B cell (primary cell): ENCODE measurements at regions not wholly inside any gene's neighbourhood (a gene's known extent, or its start where the extent isn't known, plus 50 kb on each side); places are given as distances from the start of the nearest gene placed in this dataset.

Experiments used
- ATAC-seq: fragments of 200-7000 bp; cut with Tn5 transposase; one replicate; pipeline ENCODE4 v1.10.0; 2021; ENCODE audit warnings: low read depth, mild to moderate bottlenecking, moderate number of reproducible peaks, moderate library complexity
- CTCF ChIA-PET: fragments of 350-600 bp; sonication (Branson Sonifier 250); formaldehyde crosslinking; loops from one replicate; lab custom pipeline; 2021; ENCODE audit warnings: antibody characterized with exemption, inconsistent platforms; lab: Charles Lee
- POLR2A ChIA-PET: fragments of 350-600 bp; sonication (Branson Sonifier 250); formaldehyde crosslinking; loops from one replicate; lab custom pipeline; 2021; ENCODE audit warnings: antibody characterized with exemption; lab: Charles Lee
- DNase-seq: peaks from one replicate; pipeline ENCODE4 v3.0.0; 2013
- H2AFZ ChIP-seq: 2 replicates; pipeline ENCODE4 v1.6.1; 2012; ENCODE audit warnings: mild to moderate bottlenecking, low read depth, low read length; ENCODE audit not compliant: insufficient read depth, poor library complexity, severe bottlenecking
- H3K27ac ChIP-seq, 2 donors: 1 replicate in 1 of 2; 2 replicates in 1 of 2; pipeline ENCODE4 v1.5.1; 2012 to 2013; ENCODE audit warnings: low read length in 2 of 2, mild to moderate bottlenecking in 2 of 2, moderate library complexity in 1 of 2
- H3K27me3 ChIP-seq, 4 experiments: fragments of 200-600 bp in 1 of 4; sonication (generic) in 1 of 4; replicated peaks in 1 of 4; 1 replicate in 2 of 4; 2 replicates in 2 of 4; pipeline versions ENCODE4 v1.6.1 to v1.7.0; 2013 to 2016; ENCODE audit warnings: low read length in 3 of 4, mild to moderate bottlenecking in 2 of 4, mixed read lengths in 1 of 4, moderate library complexity in 1 of 4; ENCODE audit not compliant: insufficient read depth in 4 of 4, control insufficient read depth in 3 of 4; ENCODE audit errors: control extremely low read depth in 1 of 4
- H3K36me3 ChIP-seq, 2 experiments: replicated peaks in 1 of 2; 1 replicate in 1 of 2; 2 replicates in 1 of 2; pipeline versions ENCODE4 v1.6.1 to v1.7.1; 2013; ENCODE audit warnings: low read length in 1 of 2; ENCODE audit not compliant: insufficient read depth in 2 of 2, control insufficient read depth in 1 of 2; ENCODE audit errors: control extremely low read depth in 1 of 2, extremely low read depth in 1 of 2
- H3K4me1 ChIP-seq, 2 donors: fragments of 200-600 bp in 1 of 2; sonication (generic) in 1 of 2; 1 replicate in 1 of 2; 2 replicates in 1 of 2; pipeline versions ENCODE4 v1.5.1 to v1.6.1; 2013 to 2017; ENCODE audit warnings: low read length in 2 of 2; ENCODE audit not compliant: control insufficient read depth in 2 of 2, insufficient read depth in 2 of 2
- H3K4me2 ChIP-seq: replicated peaks from 2 replicates; pipeline ENCODE3; 2012; ENCODE audit warnings: mild to moderate bottlenecking, low read depth, low read length; ENCODE audit not compliant: poor library complexity, severe bottlenecking
- H3K4me3 ChIP-seq, 5 experiments: fragments of 200-600 bp in 1 of 5; sonication (generic) in 1 of 5; 1 replicate in 3 of 5; 2 replicates in 2 of 5; pipeline versions ENCODE4 v1.5.1 to v1.7.0; 2011 to 2016; ENCODE audit warnings: low read length in 4 of 5, mild to moderate bottlenecking in 4 of 5, low read depth in 2 of 5, control low read depth in 1 of 5, moderate library complexity in 1 of 5; ENCODE audit not compliant: insufficient read depth in 1 of 5; ENCODE audit errors: control extremely low read depth in 1 of 5, extremely low read depth in 1 of 5
- H3K79me2 ChIP-seq: fragments of 200-600 bp; sonication (generic); one replicate; pipeline ENCODE4 v1.6.0; 2016; ENCODE audit warnings: low read length; ENCODE audit not compliant: control insufficient read depth, insufficient read depth
- H3K9ac ChIP-seq: fragments of 200-600 bp; sonication (generic); 2 replicates; pipeline ENCODE4 v1.6.1; 2017; ENCODE audit warnings: mild to moderate bottlenecking, low read length, moderate library complexity
- H3K9me3 ChIP-seq, 3 donors: one replicate each; pipeline versions ENCODE4 v1.6.1 to v1.7.1; 2013; ENCODE audit warnings: low read length in 2 of 3; ENCODE audit not compliant: control insufficient read depth in 2 of 3, insufficient read depth in 1 of 3; ENCODE audit errors: control extremely low read depth in 1 of 3
- H4K20me1 ChIP-seq: 2 replicates; pipeline ENCODE4 v1.6.0; 2012; ENCODE audit warnings: mild to moderate bottlenecking, low read length; ENCODE audit not compliant: insufficient read depth, control insufficient read depth, poor library complexity, severe bottlenecking
- H3K27ac Mint-ChIP-seq: one replicate; pipeline ENCODE4 v1.8.0; 2021; ENCODE audit warnings: mixed read lengths
- H3K27me3 Mint-ChIP-seq: one replicate; pipeline ENCODE4 v1.8.0; 2021; ENCODE audit warnings: mixed read lengths
- H3K4me1 Mint-ChIP-seq: one replicate; pipeline ENCODE4 v1.8.0; 2021; ENCODE audit warnings: mixed read lengths
- H3K4me3 Mint-ChIP-seq: one replicate; pipeline ENCODE4 v1.8.0; 2021; ENCODE audit warnings: mixed read lengths
- H3K9me3 Mint-ChIP-seq: one replicate; pipeline ENCODE4 v1.8.0; 2022; ENCODE audit warnings: mixed read lengths; ENCODE audit not compliant: insufficient read depth
- CTCF ChIP-seq: fragments of 200-600 bp; IDR thresholded peaks from one replicate; pipeline ENCODE4 v1.8.0; 2022; ENCODE audit warnings: antibody characterized with exemption, mild to moderate bottlenecking
- EZH2 ChIP-seq: IDR thresholded peaks from 2 replicates; pipeline ENCODE4 v1.6.1; 2012; ENCODE audit warnings: borderline replicate concordance, low read depth, mild to moderate bottlenecking, moderate library complexity, low read length; ENCODE audit not compliant: insufficient read depth, poor library complexity, severe bottlenecking
- WGBS: methylation state at CpG from one replicate; pipeline ENCODE4 v1.1.5; 2013; ENCODE audit warnings: missing lambda C conversion rate; ENCODE audit not compliant: insufficient coverage; 5-methylcytosine and 5-hydroxymethylcytosine counted together
- intact Hi-C: fragments of 100-400 bp; cut with micrococcal nuclease; formaldehyde crosslinking; loops from one replicate; pipeline ENCODE4 v1.10.0; 2022

GRCh38 chr12:74781991-74782485 lies 244.4 kb downstream of the ATXN7L3B start:
- H3K79me2 ChIP-seq, result no peaks in the 10 kb centered on the region
- Mint-ChIP-seq H3K4me3 (no peak overlapping the region), H3K9me3 (no peaks in the 10 kb centered on the region), H3K4me1 (no peaks in the 10 kb centered on the region), H3K27me3 (no peaks in the 10 kb centered on the region), H3K27ac (no peak overlapping the region)
- H3K27me3 ChIP-seq, result no peaks in the 10 kb centered on the region
- H3K9ac ChIP-seq, result no peak overlapping the region
- no peak for ATAC-seq
- no peaks in the 10 kb centered on the region for H3K36me3 ChIP-seq
- TF ChIP-seq CTCF, result no peak
- H2AFZ ChIP-seq, result no peak overlapping the region
- intact Hi-C loops, result no loop called here
- DNase-seq, result no peak
- no peak overlapping the region for H3K27ac ChIP-seq
- ChIA-PET CTCF (no interaction called here), POLR2A (no interaction called here)
- H4K20me1 ChIP-seq, result no peaks in the 10 kb centered on the region
- H3K9me3 ChIP-seq, result no peaks in the 10 kb centered on the region
- no peaks in the 10 kb centered on the region for H3K4me1 ChIP-seq
- no peak overlapping the region for H3K4me2 ChIP-seq
- WGBS, result 86% methylated on average over 1 of the region's 1 CpG
- H3K4me3 ChIP-seq, result no peak overlapping the region

- no CpG with 5 or more reads among the region's 6 CpGs for WGBS
- no peaks in the 10 kb centered on the region for H3K36me3 ChIP-seq
- no peak for TF ChIP-seq EZH2
- TF ChIP-seq CTCF, result no peak
- ChIA-PET CTCF (no interaction called here), POLR2A (no interaction called here)
- Mint-ChIP-seq H3K4me1 (no peaks in the 10 kb centered on the region), H3K27me3 (no peaks in the 10 kb centered on the region), H3K4me3 (no peak overlapping the region), H3K9me3 (no peaks in the 10 kb centered on the region), H3K27ac (no peak overlapping the region)
- H3K79me2 ChIP-seq, result no peaks in the 10 kb centered on the region
- no peak for ATAC-seq
- H3K4me1 ChIP-seq, result no peaks in the 10 kb centered on the region
- no peak overlapping the region for H2AFZ ChIP-seq
- no peak overlapping the region for H3K9ac ChIP-seq
- H3K4me3 ChIP-seq, result no peak overlapping the region
- no peaks in the 10 kb centered on the region for H4K20me1 ChIP-seq
- intact Hi-C loops, result no loop called here
- no peak for DNase-seq
- no peaks in the 10 kb centered on the region for H3K9me3 ChIP-seq
- no peaks in the 10 kb centered on the region for H3K27me3 ChIP-seq
- H3K4me2 ChIP-seq, result no peak overlapping the region
- no peak overlapping the region for H3K27ac ChIP-seq
Measured at GRCh38 chr12:74790931-74791330, 253.3 kb downstream of the ATXN7L3B start.
